Mesenchymal stem cell (in vitro differentiated cells and primary cell): ENCODE measurements at regions not wholly inside any gene's neighbourhood (a gene's known extent, or its start where the extent isn't known, plus 50 kb on each side); places are given as distances from the start of the nearest gene placed in this dataset.

Experiments
- DNase-seq: peaks from one replicate; pipeline ENCODE4 v3.0.0-alpha.2; 2013
- H2AFZ ChIP-seq: one replicate; pipeline ENCODE4 v1.6.1; 2013; ENCODE audit warnings: low read depth, mild to moderate bottlenecking, control low read depth, inconsistent platforms, low read length, moderate library complexity
- H2AK5ac ChIP-seq: 2 replicates; pipeline ENCODE4 v1.6.1; 2013; ENCODE audit warnings: low read length, moderate library complexity, mild to moderate bottlenecking, inconsistent platforms; ENCODE audit not compliant: severe bottlenecking
- H2BK120ac ChIP-seq: one replicate; pipeline ENCODE4 v1.6.1; 2013; ENCODE audit warnings: low read depth, mild to moderate bottlenecking, inconsistent platforms, low read length, moderate library complexity
- H2BK12ac ChIP-seq, 2 experiments: one replicate each; pipeline ENCODE4 v1.6.1; 2013; ENCODE audit warnings: inconsistent platforms in 2 of 2, low read length in 2 of 2, mild to moderate bottlenecking in 2 of 2, moderate library complexity in 2 of 2, control low read depth in 1 of 2
- H2BK15ac ChIP-seq: one replicate; pipeline ENCODE4 v1.6.1; 2013; ENCODE audit warnings: mild to moderate bottlenecking, low read depth, inconsistent platforms; ENCODE audit not compliant: poor library complexity, severe bottlenecking
- H2BK5ac ChIP-seq: 2 replicates; pipeline ENCODE4 v1.6.1; 2013; ENCODE audit warnings: low read depth, mild to moderate bottlenecking, low read length, control low read depth, inconsistent platforms; ENCODE audit not compliant: poor library complexity, severe bottlenecking
- H3K14ac ChIP-seq, 2 experiments: one replicate each; pipeline ENCODE4 v1.6.1; 2013; ENCODE audit warnings: inconsistent platforms in 2 of 2, low read length in 2 of 2, control low read depth in 1 of 2, mild to moderate bottlenecking in 1 of 2, moderate library complexity in 1 of 2
- H3K18ac ChIP-seq, 2 experiments: one replicate each; pipeline ENCODE4 v1.6.1; 2013; ENCODE audit warnings: inconsistent platforms in 2 of 2, low read length in 2 of 2, control low read depth in 1 of 2, low read depth in 1 of 2, mild to moderate bottlenecking in 1 of 2
- H3K23ac ChIP-seq, 2 experiments: one replicate each; pipeline ENCODE4 v1.6.1; 2013; ENCODE audit warnings: inconsistent platforms in 2 of 2, low read length in 2 of 2, mild to moderate bottlenecking in 2 of 2, moderate library complexity in 2 of 2, control low read depth in 1 of 2
- H3K27ac ChIP-seq: 2 replicates; pipeline ENCODE4 v1.5.1; 2013; ENCODE audit warnings: mild to moderate bottlenecking, moderate library complexity, low read length, control low read depth, inconsistent platforms; ENCODE audit not compliant: poor library complexity, severe bottlenecking
- H3K27me3 ChIP-seq, 2 experiments: 2 replicates each; pipeline versions ENCODE4 v1.6.1 to v1.7.0; 2013; ENCODE audit warnings: low read length in 2 of 2, mild to moderate bottlenecking in 2 of 2, moderate library complexity in 2 of 2, control low read depth in 1 of 2, inconsistent platforms in 1 of 2; ENCODE audit not compliant: control insufficient read depth in 1 of 2, insufficient read depth in 1 of 2
- H3K36me3 ChIP-seq, 2 experiments: 2 replicates each; pipeline versions ENCODE4 v1.6.1 to v1.7.0; 2013; ENCODE audit warnings: low read length in 2 of 2, control low read depth in 1 of 2, inconsistent platforms in 1 of 2, low read depth in 1 of 2, mild to moderate bottlenecking in 1 of 2; ENCODE audit not compliant: insufficient read depth in 2 of 2, control insufficient read depth in 1 of 2
- H3K4ac ChIP-seq, 2 experiments: one replicate each; pipeline ENCODE4 v1.6.1; 2013; ENCODE audit warnings: inconsistent platforms in 2 of 2, low read length in 2 of 2, mild to moderate bottlenecking in 2 of 2, moderate library complexity in 2 of 2, control low read depth in 1 of 2, low read depth in 1 of 2
- H3K4me1 ChIP-seq: 2 replicates; pipeline ENCODE4 v1.6.1; 2013; ENCODE audit warnings: low read depth, low read length, control low read depth; ENCODE audit not compliant: control insufficient read depth, insufficient read depth
- H3K4me2 ChIP-seq: 2 replicates; pipeline ENCODE4 v1.6.1; 2013; ENCODE audit warnings: low read length, mild to moderate bottlenecking, inconsistent platforms; ENCODE audit not compliant: poor library complexity, severe bottlenecking
- H3K4me3 ChIP-seq, 2 experiments: 2 replicates each; pipeline versions ENCODE4 v1.5.1 to v1.7.0; 2013; ENCODE audit warnings: low read length in 2 of 2, mild to moderate bottlenecking in 2 of 2, control low read depth in 1 of 2, low read depth in 1 of 2; ENCODE audit not compliant: insufficient read depth in 1 of 2
- H3K79me1 ChIP-seq: replicated peaks from 2 replicates; pipeline ENCODE4 v1.6.1; 2013; ENCODE audit warnings: mild to moderate bottlenecking, control low read depth, low read length, inconsistent platforms; ENCODE audit not compliant: poor library complexity, severe bottlenecking
- H3K9ac ChIP-seq: 2 replicates; pipeline ENCODE4 v1.7.0; 2013; ENCODE audit warnings: mild to moderate bottlenecking, low read length, moderate library complexity
- H3K9me3 ChIP-seq: 2 replicates; pipeline ENCODE4 v1.7.0; 2013; ENCODE audit warnings: mild to moderate bottlenecking, low read length; ENCODE audit not compliant: control insufficient read depth
- H4K8ac ChIP-seq: one replicate; pipeline ENCODE4 v1.6.1; 2013; ENCODE audit warnings: inconsistent platforms, mild to moderate bottlenecking, low read length, moderate library complexity
- H4K91ac ChIP-seq: one replicate; pipeline ENCODE4 v1.6.1; 2013; ENCODE audit warnings: mild to moderate bottlenecking, low read length, inconsistent platforms
- WGBS: methylation state at CpG from one replicate; pipeline ENCODE4 v1.1.7; 2013; ENCODE audit warnings: mixed read lengths; 5-methylcytosine and 5-hydroxymethylcytosine counted together

GRCh38 chr4:24443200-24443599 is 141.2 kb downstream of the DHX15 start:
- Histone ChIP-seq H3K4ac (no peak overlapping the region), H3K4me2 (no peak overlapping the region), H2AK5ac (no peak overlapping the region), H3K9me3 (no peaks in the 10 kb centered on the region), H3K4me1 (no peaks in the 10 kb centered on the region), H3K9ac (no peak overlapping the region), H3K27me3 (peaks cover 0 to 1% of the 10 kb centered on the region in 2 experiments), H3K4me3 (no peak overlapping the region), H3K27ac (no peak overlapping the region), H4K91ac (no peak overlapping the region), H2BK15ac (no peak overlapping the region), H3K79me1 (no peaks in the 10 kb centered on the region), H4K8ac (no peak overlapping the region), H2BK5ac (no peak overlapping the region), H2BK12ac (no peak overlapping the region), H3K14ac (no peak overlapping the region), H2AFZ (no peak overlapping the region), H3K23ac (no peak overlapping the region), H2BK120ac (no peak overlapping the region), H3K36me3 (no peaks in the 10 kb centered on the region), H3K18ac (no peak overlapping the region)
- no peak for DNase-seq
- 85% methylated on average over 3 of the region's 4 CpGs for WGBS

- H3K27ac ChIP-seq: no peak overlapping the region
- no peak overlapping the region for H2AK5ac ChIP-seq
- no peak overlapping the region for H3K18ac ChIP-seq
- no peak overlapping the region for H3K4me3 ChIP-seq
- no peak overlapping the region for H2BK5ac ChIP-seq
- no peaks in the 10 kb centered on the region for H3K4me1 ChIP-seq
- no peaks in the 10 kb centered on the region for H3K36me3 ChIP-seq
- DNase-seq: no peak
- no peak overlapping the region for H2AFZ ChIP-seq
- H4K8ac ChIP-seq: no peak overlapping the region
- H4K91ac ChIP-seq: no peak overlapping the region
- no peak overlapping the region for H3K9ac ChIP-seq
- H3K4ac ChIP-seq: no peak overlapping the region
- H3K23ac ChIP-seq: no peak overlapping the region
- no peak overlapping the region for H2BK120ac ChIP-seq
- H2BK15ac ChIP-seq: no peak overlapping the region
- no peaks in the 10 kb centered on the region for H3K79me1 ChIP-seq
- no peaks in the 10 kb centered on the region for H3K9me3 ChIP-seq
- 74% methylated on average over 2 of the region's 2 CpGs for WGBS
- H3K4me2 ChIP-seq: no peak overlapping the region
- no peak overlapping the region for H2BK12ac ChIP-seq
- H3K27me3 ChIP-seq: no peaks in the 10 kb centered on the region
- no peak overlapping the region for H3K14ac ChIP-seq
Observed at GRCh38 chr4:24440765-24441164, 143.6 kb downstream of the DHX15 start.

- no peak overlapping the region for H3K4me2 ChIP-seq
- H2BK15ac ChIP-seq: no peak overlapping the region
- H2BK12ac ChIP-seq: no peak overlapping the region
- no peak overlapping the region for H3K4me3 ChIP-seq
- no peak for DNase-seq
- H4K8ac ChIP-seq: no peak overlapping the region
- no peaks in the 10 kb centered on the region for H3K9me3 ChIP-seq
- no peak overlapping the region for H2AFZ ChIP-seq
- peaks cover 4 to 29% of the 10 kb centered on the region in 2 experiments for H3K27me3 ChIP-seq
- no peak overlapping the region for H2BK5ac ChIP-seq
- no peak overlapping the region for H2AK5ac ChIP-seq
- 60% methylated on average over 10 of the region's 10 CpGs for WGBS
- H3K9ac ChIP-seq: no peak overlapping the region
- no peaks in the 10 kb centered on the region for H3K36me3 ChIP-seq
- no peaks in the 10 kb centered on the region for H3K79me1 ChIP-seq
- H3K14ac ChIP-seq: no peak overlapping the region
- no peak overlapping the region for H3K18ac ChIP-seq
- no peak overlapping the region for H3K4ac ChIP-seq
- no peak overlapping the region for H2BK120ac ChIP-seq
- H3K4me1 ChIP-seq: no peaks in the 10 kb centered on the region
- H3K27ac ChIP-seq: no peak overlapping the region
- H3K23ac ChIP-seq: no peak overlapping the region
- no peak overlapping the region for H4K91ac ChIP-seq
Observed at GRCh38 chr4:24434241-24434640, 150.1 kb downstream of the DHX15 start.

- H2BK15ac ChIP-seq: no peak overlapping the region
- no peak overlapping the region for H3K27ac ChIP-seq
- H2BK12ac ChIP-seq: no peak overlapping the region
- H3K9me3 ChIP-seq: no peaks in the 10 kb centered on the region
- no peak overlapping the region for H3K9ac ChIP-seq
- no peaks in the 10 kb centered on the region for H3K4me1 ChIP-seq
- H2BK5ac ChIP-seq: no peak overlapping the region
- no peak overlapping the region for H3K4ac ChIP-seq
- H3K23ac ChIP-seq: no peak overlapping the region
- H2BK120ac ChIP-seq: no peak overlapping the region
- H3K14ac ChIP-seq: no peak overlapping the region
- H3K4me3 ChIP-seq: no peak overlapping the region
- H2AFZ ChIP-seq: no peak overlapping the region
- no peak for DNase-seq
- H3K79me1 ChIP-seq: no peaks in the 10 kb centered on the region
- H4K91ac ChIP-seq: no peak overlapping the region
- H3K36me3 ChIP-seq: no peaks in the 10 kb centered on the region
- no peak overlapping the region for H3K4me2 ChIP-seq
- no peak overlapping the region for H4K8ac ChIP-seq
- no peak overlapping the region for H2AK5ac ChIP-seq
- 76% methylated on average over 7 of the region's 8 CpGs for WGBS
- peaks cover 4 to 29% of the 10 kb centered on the region in 2 experiments for H3K27me3 ChIP-seq
- no peak overlapping the region for H3K18ac ChIP-seq
Observed at GRCh38 chr4:24433515-24434214, 150.7 kb downstream of the DHX15 start.
